ENCODE measurements at regions not wholly inside any gene's neighbourhood (a gene's known extent, or its start where the extent isn't known, plus 50 kb on each side); places are given as distances from the start of the nearest gene placed in this dataset.

- 91% methylated on average over 4 of the region's 4 CpGs for WGBS
These were observed 238.9 kb downstream of the ACTR3B start for GRCh38 chr7:152998420-152998819.

More at GRCh38 chr7:152998420-152998819, 238.9 kb downstream of the ACTR3B start:
- Histone ChIP-seq H3K9ac (ENCODE audit: low read depth in 1 of 2, low read length in 2 of 2) (no peak overlapping the region), H3K36me3 (ENCODE audit: control insufficient read depth in 4 of 4, insufficient read depth in 3 of 4, low read depth in 1 of 4, low read length in 3 of 4) (no peaks in the 10 kb centered on the region), H3K27ac (ENCODE audit: low read depth in 1 of 2, low read length in 2 of 2) (no peak overlapping the region), H3K9me3 (ENCODE audit: control insufficient read depth in 4 of 4, low read length in 3 of 4) (peaks cover 0 to 3% (median 3%) of the 10 kb centered on the region in 4 donors), H3K4me3 (ENCODE audit: low read depth in 1 of 3, low read length in 3 of 3) (no peak overlapping the region), H3K27me3 (ENCODE audit: control insufficient read depth in 4 of 4, insufficient read depth in 4 of 4, low read length in 3 of 4) (no peaks in the 10 kb centered on the region), H3K4me1 (ENCODE audit: control insufficient read depth in 4 of 4, insufficient read depth in 4 of 4, low read length in 3 of 4) (no peaks in the 10 kb centered on the region)
- TF ChIP-seq YY1 (IDR thresholded peaks at IDR 0.05) = no peak
- TF ChIP-seq, protein P1, sequence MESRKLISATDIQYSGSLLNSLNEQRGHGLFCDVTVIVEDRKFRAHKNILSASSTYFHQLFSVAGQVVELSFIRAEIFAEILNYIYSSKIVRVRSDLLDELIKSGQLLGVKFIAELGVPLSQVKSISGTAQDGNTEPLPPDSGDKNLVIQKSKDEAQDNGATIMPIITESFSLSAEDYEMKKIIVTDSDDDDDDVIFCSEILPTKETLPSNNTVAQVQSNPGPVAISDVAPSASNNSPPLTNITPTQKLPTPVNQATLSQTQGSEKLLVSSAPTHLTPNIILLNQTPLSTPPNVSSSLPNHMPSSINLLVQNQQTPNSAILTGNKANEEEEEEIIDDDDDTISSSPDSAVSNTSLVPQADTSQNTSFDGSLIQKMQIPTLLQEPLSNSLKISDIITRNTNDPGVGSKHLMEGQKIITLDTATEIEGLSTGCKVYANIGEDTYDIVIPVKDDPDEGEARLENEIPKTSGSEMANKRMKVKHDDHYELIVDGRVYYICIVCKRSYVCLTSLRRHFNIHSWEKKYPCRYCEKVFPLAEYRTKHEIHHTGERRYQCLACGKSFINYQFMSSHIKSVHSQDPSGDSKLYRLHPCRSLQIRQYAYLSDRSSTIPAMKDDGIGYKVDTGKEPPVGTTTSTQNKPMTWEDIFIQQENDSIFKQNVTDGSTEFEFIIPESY (IDR thresholded peaks at IDR 0.05) = no peak
- TF ChIP-seq ATF3 (IDR thresholded peaks at IDR 0.05) = no peak
- TF ChIP-seq TAF1 (conservative IDR thresholded peaks at IDR 0.05) = no peak
- no peak for TF ChIP-seq HNF4A (conservative IDR thresholded peaks at IDR 0.05)
- no peak for TF ChIP-seq RAD21 (IDR thresholded peaks at IDR 0.05)
- TF ChIP-seq, protein P2, sequence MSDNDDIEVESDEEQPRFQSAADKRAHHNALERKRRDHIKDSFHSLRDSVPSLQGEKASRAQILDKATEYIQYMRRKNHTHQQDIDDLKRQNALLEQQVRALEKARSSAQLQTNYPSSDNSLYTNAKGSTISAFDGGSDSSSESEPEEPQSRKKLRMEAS (IDR thresholded peaks at IDR 0.05) = no peak
- TF ChIP-seq REST (IDR thresholded peaks at IDR 0.05) = no peak
- no peak for TF ChIP-seq GABPA (IDR thresholded peaks at IDR 0.05 in 1 of 2, conservative IDR thresholded peaks at IDR 0.05 in 1 of 2)
- no peak for TF ChIP-seq FOXA1 (IDR thresholded peaks at IDR 0.05)
- no peak for TF ChIP-seq JUND (IDR thresholded peaks at IDR 0.05)
- TF ChIP-seq FOXA2 (IDR thresholded peaks at IDR 0.05) = no peak
- no peak for TF ChIP-seq NR2F2 (IDR thresholded peaks at IDR 0.05)
- TF ChIP-seq SP1 (IDR thresholded peaks at IDR 0.05) = no peak
- TF ChIP-seq EGR1 (IDR thresholded peaks at IDR 0.05; ENCODE audit: low read depth in 2 of 2) = no peak
- TF ChIP-seq, protein P3, sequence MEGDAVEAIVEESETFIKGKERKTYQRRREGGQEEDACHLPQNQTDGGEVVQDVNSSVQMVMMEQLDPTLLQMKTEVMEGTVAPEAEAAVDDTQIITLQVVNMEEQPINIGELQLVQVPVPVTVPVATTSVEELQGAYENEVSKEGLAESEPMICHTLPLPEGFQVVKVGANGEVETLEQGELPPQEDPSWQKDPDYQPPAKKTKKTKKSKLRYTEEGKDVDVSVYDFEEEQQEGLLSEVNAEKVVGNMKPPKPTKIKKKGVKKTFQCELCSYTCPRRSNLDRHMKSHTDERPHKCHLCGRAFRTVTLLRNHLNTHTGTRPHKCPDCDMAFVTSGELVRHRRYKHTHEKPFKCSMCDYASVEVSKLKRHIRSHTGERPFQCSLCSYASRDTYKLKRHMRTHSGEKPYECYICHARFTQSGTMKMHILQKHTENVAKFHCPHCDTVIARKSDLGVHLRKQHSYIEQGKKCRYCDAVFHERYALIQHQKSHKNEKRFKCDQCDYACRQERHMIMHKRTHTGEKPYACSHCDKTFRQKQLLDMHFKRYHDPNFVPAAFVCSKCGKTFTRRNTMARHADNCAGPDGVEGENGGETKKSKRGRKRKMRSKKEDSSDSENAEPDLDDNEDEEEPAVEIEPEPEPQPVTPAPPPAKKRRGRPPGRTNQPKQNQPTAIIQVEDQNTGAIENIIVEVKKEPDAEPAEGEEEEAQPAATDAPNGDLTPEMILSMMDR (IDR thresholded peaks at IDR 0.05; ENCODE audit: low read depth, low read length, missing input control) = no peak
- TF ChIP-seq RXRA (IDR thresholded peaks at IDR 0.05) = no peak
- TF ChIP-seq HNF4G (IDR thresholded peaks at IDR 0.05) = no peak
- DNase-seq (ENCODE audit: low spot score) = no peak

Measured in liver (tissue), 8 donors.